AG09319 (cell line): ENCODE measurements at regions not wholly inside any gene's neighbourhood (a gene's known extent, or its start where the extent isn't known, plus 50 kb on each side); places are given as distances from the start of the nearest gene placed in this dataset.

ENCODE experiments used
- DNase-seq: peaks from one replicate; pipeline ENCODE4 v3.0.0-alpha.2; 2010; ENCODE audit warnings: low read depth; ENCODE audit errors: extremely low read depth
- TF ChIP-seq, protein P1 (sequence below): IDR thresholded peaks from 2 replicates; pipeline ENCODE4 v1.5.1; 2011; ENCODE audit warnings: low read depth, mild to moderate bottlenecking, inconsistent platforms, low read length, moderate library complexity

DNA sequence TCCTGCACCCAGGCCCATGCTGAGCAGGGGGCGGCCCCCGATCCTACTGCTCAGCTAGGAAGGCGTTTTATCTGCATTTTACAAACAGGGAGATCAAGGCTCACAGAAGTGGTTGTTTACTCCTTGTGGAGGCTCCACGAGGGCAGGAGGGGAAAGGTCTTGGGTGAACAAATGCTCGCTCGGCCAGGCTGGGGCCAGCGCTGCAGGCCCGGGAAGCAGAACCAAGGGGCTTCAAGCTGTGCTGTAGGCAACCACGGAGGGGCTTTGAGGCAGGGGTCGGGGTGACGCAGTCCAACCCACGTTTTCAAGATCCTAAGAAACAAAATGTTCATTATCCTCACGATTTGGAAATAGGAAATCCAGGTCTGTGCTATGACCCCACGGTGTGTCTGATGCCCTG, 125.8 kb downstream of the HMX1 start:
- TF ChIP-seq, protein P1, sequence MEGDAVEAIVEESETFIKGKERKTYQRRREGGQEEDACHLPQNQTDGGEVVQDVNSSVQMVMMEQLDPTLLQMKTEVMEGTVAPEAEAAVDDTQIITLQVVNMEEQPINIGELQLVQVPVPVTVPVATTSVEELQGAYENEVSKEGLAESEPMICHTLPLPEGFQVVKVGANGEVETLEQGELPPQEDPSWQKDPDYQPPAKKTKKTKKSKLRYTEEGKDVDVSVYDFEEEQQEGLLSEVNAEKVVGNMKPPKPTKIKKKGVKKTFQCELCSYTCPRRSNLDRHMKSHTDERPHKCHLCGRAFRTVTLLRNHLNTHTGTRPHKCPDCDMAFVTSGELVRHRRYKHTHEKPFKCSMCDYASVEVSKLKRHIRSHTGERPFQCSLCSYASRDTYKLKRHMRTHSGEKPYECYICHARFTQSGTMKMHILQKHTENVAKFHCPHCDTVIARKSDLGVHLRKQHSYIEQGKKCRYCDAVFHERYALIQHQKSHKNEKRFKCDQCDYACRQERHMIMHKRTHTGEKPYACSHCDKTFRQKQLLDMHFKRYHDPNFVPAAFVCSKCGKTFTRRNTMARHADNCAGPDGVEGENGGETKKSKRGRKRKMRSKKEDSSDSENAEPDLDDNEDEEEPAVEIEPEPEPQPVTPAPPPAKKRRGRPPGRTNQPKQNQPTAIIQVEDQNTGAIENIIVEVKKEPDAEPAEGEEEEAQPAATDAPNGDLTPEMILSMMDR: no peak
- no peak for DNase-seq

DNA sequence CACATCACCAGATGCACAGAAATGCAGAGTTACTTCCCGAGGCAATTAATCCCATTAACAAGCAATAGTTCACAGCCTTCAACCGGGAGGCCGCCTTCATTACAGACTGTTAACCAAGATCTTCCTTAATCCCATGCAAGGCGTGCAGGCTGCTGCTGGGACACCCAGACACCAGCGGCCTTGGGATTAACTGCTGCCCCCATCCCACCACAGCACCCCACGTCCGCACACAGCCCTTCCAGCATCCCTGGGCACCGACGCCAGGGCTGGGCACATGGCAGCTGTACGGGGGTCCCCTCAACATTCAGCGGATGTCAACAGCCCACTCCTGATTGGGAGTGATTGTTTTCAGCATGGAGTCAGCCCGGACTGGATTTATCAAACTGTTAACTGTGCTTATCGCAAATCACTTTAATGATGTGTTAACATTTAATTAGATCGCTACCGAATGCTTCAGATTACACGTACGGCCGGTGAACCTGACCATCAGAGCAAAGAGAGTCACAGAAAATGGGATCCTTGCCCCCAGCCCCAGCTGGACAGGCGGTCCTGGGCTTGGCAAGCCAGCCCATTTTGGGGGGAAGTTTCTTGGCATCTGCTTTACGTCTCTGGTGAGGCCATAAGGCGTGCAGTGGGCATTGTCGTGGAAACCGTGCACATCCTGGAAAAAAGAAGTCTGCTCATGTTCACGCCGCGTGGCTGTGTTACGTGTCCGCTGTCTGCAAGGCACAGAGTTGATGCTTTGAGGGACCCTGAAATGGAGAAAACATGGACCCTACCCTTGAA, 126.4 kb downstream of the HMX1 start:
- no peak for DNase-seq
- TF ChIP-seq, protein P1: no peak

DNA sequence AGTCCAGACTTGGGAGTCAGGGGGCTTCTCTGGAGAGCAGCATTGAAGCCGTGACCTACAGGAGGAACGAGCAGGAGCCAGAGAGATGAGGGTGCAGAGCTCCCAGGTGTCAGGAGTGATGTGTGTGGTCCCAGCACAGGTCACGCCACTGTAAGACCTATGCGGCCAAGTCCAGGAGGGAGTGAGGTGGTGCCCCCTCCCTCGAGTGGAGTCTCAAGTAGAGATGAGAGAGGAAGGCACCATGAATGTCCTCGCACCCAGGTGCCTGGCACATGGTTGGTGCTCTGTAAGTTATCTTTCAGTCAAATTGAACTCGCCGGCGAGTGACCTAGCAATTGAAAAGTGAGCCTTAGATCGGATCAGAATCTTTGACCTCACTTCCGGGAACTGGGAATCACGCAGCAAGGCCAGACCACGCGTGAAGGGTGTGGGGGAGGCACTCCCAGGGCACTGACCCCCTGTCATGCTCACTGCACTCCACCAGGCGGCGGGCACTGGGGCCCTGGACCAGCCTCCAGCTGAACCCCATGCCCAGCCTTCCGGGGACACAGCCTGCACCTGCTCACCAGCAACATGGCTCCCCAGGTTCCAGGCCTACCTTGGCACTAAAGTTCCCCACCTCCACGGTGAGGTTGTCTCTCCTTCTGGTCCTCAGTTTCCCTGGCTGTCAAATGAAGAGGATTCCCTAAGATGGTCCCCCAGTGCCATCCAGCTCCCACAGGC, 127.4 kb downstream of the HMX1 start:
- TF ChIP-seq, protein P1: no peak
- DNase-seq: no peak

DNA sequence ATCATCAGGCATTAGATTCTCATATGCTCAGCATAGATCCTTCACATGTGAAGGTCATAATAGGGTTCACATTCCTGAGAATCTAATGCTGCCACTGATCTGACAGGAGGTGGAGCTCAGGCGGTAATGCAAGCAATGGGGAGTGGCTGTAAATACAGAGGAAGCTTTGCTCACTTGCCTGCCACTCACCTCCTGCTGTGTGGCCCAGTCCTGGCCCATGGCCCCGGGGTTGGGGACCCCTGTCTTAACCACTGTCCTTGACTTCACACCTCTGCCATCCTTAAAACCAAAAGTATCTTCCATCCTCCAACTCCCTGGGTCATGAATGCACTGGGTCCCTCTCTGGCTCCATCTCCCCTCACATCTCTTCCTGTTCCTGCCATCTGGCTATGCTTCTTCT, 129.1 kb downstream of the HMX1 start:
- DNase-seq: no peak
- TF ChIP-seq, protein P1: no peak

DNA sequence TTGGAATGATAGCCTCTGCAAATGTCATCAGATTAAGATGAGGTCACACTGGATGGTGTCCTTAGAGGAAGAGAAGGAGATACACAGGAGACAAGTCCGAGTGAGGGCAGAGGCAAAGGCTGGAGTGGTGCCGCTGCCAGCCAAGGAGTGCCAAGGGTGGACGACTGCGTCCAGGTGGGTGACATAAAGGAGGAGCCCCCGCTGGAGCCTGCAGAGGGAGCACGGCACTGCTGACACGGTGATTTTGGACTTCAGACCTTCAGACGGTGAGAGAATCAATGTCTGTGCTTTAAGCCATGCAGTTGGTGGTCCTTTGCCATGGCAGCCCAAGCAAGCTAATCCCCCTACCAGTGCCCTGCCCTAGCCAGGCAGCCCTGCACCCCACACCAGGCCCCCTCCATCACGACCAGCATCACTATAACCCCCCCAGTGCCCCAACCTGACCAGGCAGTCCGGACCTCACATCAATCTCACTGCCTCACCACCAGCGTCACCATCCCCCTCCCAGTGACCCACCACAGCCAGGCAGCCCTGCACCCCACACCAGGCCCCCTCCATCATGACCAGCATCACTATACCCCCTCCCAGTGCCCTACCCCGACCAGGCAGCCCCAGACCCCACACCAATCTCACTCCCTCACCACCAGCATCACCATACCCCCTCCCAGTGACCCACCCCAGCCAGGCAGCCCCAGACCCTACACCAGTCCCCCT, 130.0 kb downstream of the HMX1 start:
- TF ChIP-seq, protein P1: no peak
- DNase-seq: no peak

DNA sequence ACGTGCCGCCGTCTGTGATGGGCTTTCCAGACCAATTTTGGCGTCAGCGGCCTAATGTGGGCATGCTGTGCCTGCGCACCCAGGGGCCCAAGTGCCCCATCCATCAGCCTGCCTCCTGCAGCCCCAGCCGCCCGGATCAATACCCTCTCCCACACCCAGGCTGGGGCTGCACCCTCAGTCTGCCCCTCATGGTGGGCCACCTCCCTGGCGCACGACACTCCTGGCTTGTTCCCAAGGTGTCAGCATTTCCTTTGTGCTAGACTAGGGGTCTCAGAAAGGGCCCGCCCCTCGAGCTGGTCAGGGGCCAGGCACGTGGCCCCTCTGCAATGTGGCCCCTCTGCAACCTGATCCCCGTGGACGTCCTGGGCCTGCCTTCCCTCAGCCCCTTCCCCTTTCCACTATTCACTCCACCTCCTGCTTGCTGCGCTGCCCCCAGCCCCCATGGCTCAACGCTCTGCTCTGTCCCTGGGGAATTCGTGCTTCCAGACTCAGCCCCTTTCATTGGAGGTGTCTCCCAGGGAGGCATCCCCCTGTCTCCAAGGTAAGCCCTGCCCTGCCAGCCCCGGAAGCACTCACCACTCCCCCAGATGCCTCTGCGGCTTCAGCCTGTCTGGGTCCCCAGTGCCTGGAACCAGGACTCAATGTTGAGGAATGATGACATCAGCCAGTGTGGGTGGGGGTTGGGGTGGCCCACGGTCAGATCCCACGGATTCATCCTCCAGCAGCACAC, 130.8 kb downstream of the HMX1 start:
- no peak for DNase-seq
- TF ChIP-seq, protein P1: no peak
